NB4 (cell line): ENCODE measurements at regions not wholly inside any gene's neighbourhood (a gene's known extent, or its start where the extent isn't known, plus 50 kb on each side); places are given as distances from the start of the nearest gene placed in this dataset.

ENCODE experiments used
- MAX ChIP-seq: IDR thresholded peaks from 2 replicates; pipeline ENCODE4 v1.6.1; 2011; ENCODE audit warnings: low read depth, low read length
- MYC ChIP-seq: IDR thresholded peaks from 2 replicates; pipeline ENCODE4 v1.6.1; 2011; ENCODE audit warnings: low read depth, low read length
- POLR2A ChIP-seq: IDR thresholded peaks from 2 replicates; pipeline ENCODE4 v1.6.1; 2011; ENCODE audit warnings: mild to moderate bottlenecking; ENCODE audit not compliant: insufficient read length; ENCODE audit errors: extremely low read depth
- TF ChIP-seq, protein P1 (sequence below): IDR thresholded peaks from one replicate; pipeline ENCODE4 v1.5.1; 2012; ENCODE audit warnings: low read depth, low read length

DNA sequence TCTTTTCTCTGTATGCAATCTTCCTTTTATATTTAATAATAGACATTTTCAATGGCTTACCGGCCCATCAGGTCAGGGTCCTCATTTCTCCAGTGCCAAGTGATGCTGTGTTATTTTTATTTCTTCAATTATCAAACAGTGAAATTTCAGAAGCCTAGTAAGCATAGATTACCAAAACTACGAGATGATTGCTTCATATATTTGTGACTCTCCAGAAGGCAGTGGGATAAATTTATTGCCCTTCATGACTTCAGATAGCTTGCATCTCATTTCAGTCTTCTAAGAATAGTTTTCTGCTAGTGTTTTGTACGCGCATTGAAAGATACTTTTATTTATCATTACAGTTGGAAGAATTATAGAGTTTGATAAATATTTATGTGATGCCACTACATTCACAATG lies 139.6 kb downstream of the FAT3 start:
- TF ChIP-seq, protein P1, sequence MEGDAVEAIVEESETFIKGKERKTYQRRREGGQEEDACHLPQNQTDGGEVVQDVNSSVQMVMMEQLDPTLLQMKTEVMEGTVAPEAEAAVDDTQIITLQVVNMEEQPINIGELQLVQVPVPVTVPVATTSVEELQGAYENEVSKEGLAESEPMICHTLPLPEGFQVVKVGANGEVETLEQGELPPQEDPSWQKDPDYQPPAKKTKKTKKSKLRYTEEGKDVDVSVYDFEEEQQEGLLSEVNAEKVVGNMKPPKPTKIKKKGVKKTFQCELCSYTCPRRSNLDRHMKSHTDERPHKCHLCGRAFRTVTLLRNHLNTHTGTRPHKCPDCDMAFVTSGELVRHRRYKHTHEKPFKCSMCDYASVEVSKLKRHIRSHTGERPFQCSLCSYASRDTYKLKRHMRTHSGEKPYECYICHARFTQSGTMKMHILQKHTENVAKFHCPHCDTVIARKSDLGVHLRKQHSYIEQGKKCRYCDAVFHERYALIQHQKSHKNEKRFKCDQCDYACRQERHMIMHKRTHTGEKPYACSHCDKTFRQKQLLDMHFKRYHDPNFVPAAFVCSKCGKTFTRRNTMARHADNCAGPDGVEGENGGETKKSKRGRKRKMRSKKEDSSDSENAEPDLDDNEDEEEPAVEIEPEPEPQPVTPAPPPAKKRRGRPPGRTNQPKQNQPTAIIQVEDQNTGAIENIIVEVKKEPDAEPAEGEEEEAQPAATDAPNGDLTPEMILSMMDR, result no peak
- TF ChIP-seq MYC (no peak), POLR2A (no peak), MAX (no peak)
